ENCODE measurements at regions not wholly inside any gene's neighbourhood (a gene's known extent, or its start where the extent isn't known, plus 50 kb on each side); places are given as distances from the start of the nearest gene placed in this dataset.
A peak's percentile ranks its signal among the peaks of the same experiment; 100 is the strongest.

DNA sequence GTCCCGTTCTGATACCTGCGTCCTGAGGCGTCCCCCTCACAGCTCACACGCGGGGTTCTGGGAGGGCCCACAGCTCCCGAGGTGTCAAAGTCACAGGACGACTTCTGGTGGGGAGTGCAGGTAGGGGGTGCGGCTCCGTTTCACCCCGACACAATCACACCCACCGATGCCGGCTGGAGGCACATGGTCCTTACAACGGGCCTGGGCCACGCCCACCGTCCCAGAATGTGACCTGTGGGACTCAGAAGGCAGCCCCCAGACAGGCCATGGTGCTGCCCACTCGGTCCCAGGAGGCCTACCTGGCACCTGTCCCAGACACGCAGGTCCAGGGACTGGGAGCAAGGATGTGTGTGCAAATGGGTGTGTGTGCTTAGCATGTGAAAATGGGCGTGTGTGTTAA, 86.0 kb downstream of the UNCX start:
- Histone ChIP-seq H4K12ac (ENCODE audit: low read depth, low read length) (no peak overlapping the region), H3K79me2 (ENCODE audit: control insufficient read depth, insufficient read depth, low read length, poor library complexity) (no peaks in the 10 kb centered on the region), H3K18ac (ENCODE audit: low read length) (no peak overlapping the region), H3K36me3 (ENCODE audit: control insufficient read depth in 1 of 2, insufficient read depth in 2 of 2, low read length in 2 of 2) (no peaks in the 10 kb centered on the region), H3K4ac (ENCODE audit: low read depth, low read length) (no peak overlapping the region), H2AK5ac (ENCODE audit: low read length) (no peak overlapping the region), H3K9me3 (ENCODE audit: insufficient read depth, low read depth, low read length) (peaks cover 6% of the 10 kb centered on the region), H3K4me3 (ENCODE audit: low read depth, low read length) (no peak overlapping the region), H4K91ac (ENCODE audit: low read depth, low read length) (no peak overlapping the region), H3K27ac (ENCODE audit: low read depth, low read length) (no peak overlapping the region), H3K23ac (ENCODE audit: low read length) (no peak overlapping the region), H2BK12ac (ENCODE audit: low read length) (no peak overlapping the region), H3K79me1 (ENCODE audit: low read length) (no peaks in the 10 kb centered on the region), H2BK5ac (ENCODE audit: low read depth, low read length, poor library complexity) (no peak overlapping the region), H3K27me3 (ENCODE audit: insufficient read depth, low read length) (no peaks in the 10 kb centered on the region), H3K9ac (ENCODE audit: low read length) (peak overlapping the region; percentile 35), H4K8ac (ENCODE audit: low read depth, low read length) (no peak overlapping the region), H2AFZ (ENCODE audit: insufficient read depth, low read length, poor library complexity) (no peak overlapping the region), H3K4me1 (ENCODE audit: control insufficient read depth in 1 of 2, insufficient read depth in 2 of 2, low read length in 2 of 2) (no peaks in the 10 kb centered on the region), H2BK120ac (ENCODE audit: insufficient read depth, low read length, poor library complexity) (no peak overlapping the region), H3K14ac (ENCODE audit: low read length) (no peak overlapping the region), H3K4me2 (ENCODE audit: low read length) (no peak overlapping the region)
- DNase-seq, result no peak
- WGBS (ENCODE audit: extremely low coverage, insufficient coverage, insufficient read length), result no CpG with 5 or more reads among the region's 18 CpGs

DNA sequence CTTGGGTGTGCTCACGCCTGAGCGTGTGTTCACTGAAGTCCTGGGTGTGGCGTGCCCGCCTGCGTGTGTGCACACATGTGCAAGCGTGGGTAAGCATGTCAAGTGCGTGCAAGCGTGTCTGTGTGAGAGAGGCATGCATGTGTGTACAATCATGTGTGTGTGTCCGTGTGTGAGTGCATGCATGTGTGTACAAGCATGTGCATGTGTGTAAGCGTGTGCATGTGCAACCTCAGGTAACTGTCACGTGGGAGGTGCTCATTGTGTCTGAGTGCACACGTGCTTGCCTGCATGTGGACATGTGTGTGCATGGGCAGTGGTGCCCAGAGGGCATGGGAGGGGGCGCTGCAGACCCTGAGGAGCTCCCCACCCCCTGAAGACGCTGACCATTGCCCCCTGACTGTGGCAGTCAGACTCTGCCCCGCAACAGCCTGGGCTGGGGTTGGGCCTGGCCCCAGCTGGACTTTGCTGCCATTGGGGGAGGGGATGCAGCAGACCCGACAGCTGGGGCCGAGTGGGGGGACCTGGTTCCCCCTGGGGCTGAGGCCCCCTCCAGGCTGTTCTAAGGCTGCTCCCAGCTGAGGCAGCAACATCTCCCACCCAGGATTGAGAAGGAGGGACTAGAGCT, 88.1 kb downstream of the UNCX start:
- no peak for DNase-seq
- H3K36me3 ChIP-seq (ENCODE audit: control insufficient read depth in 1 of 2, insufficient read depth in 2 of 2, low read length in 2 of 2), result no peaks in the 10 kb centered on the region
- no peak overlapping the region for H3K27ac ChIP-seq (ENCODE audit: low read depth, low read length)
- H3K14ac ChIP-seq (ENCODE audit: low read length), result no peak overlapping the region
- H2BK12ac ChIP-seq (ENCODE audit: low read length), result no peak overlapping the region
- H3K79me1 ChIP-seq (ENCODE audit: low read length), result no peaks in the 10 kb centered on the region
- H4K8ac ChIP-seq (ENCODE audit: low read depth, low read length), result no peak overlapping the region
- no peak overlapping the region for H2BK120ac ChIP-seq (ENCODE audit: insufficient read depth, low read length, poor library complexity)
- WGBS (ENCODE audit: extremely low coverage, insufficient coverage, insufficient read length), result no CpG with 5 or more reads among the region's 17 CpGs
- H3K79me2 ChIP-seq (ENCODE audit: control insufficient read depth, insufficient read depth, low read length, poor library complexity), result no peaks in the 10 kb centered on the region
- no peak overlapping the region for H4K12ac ChIP-seq (ENCODE audit: low read depth, low read length)
- no peak overlapping the region for H2AK5ac ChIP-seq (ENCODE audit: low read length)
- H3K4me3 ChIP-seq (ENCODE audit: low read depth, low read length), result no peak overlapping the region
- no peak overlapping the region for H3K9ac ChIP-seq (ENCODE audit: low read length)
- no peak overlapping the region for H2AFZ ChIP-seq (ENCODE audit: insufficient read depth, low read length, poor library complexity)
- H3K4me2 ChIP-seq (ENCODE audit: low read length), result no peak overlapping the region
- peaks cover 5% of the 10 kb centered on the region for H3K9me3 ChIP-seq (ENCODE audit: insufficient read depth, low read depth, low read length)
- H3K4me1 ChIP-seq (ENCODE audit: control insufficient read depth in 1 of 2, insufficient read depth in 2 of 2, low read length in 2 of 2), result no peaks in the 10 kb centered on the region
- no peak overlapping the region for H3K4ac ChIP-seq (ENCODE audit: low read depth, low read length)
- no peak overlapping the region for H4K91ac ChIP-seq (ENCODE audit: low read depth, low read length)
- H2BK5ac ChIP-seq (ENCODE audit: low read depth, low read length, poor library complexity), result no peak overlapping the region
- H3K18ac ChIP-seq (ENCODE audit: low read length), result no peak overlapping the region
- H3K27me3 ChIP-seq (ENCODE audit: insufficient read depth, low read length), result no peaks in the 10 kb centered on the region
- H3K23ac ChIP-seq (ENCODE audit: low read length), result no peak overlapping the region

DNA sequence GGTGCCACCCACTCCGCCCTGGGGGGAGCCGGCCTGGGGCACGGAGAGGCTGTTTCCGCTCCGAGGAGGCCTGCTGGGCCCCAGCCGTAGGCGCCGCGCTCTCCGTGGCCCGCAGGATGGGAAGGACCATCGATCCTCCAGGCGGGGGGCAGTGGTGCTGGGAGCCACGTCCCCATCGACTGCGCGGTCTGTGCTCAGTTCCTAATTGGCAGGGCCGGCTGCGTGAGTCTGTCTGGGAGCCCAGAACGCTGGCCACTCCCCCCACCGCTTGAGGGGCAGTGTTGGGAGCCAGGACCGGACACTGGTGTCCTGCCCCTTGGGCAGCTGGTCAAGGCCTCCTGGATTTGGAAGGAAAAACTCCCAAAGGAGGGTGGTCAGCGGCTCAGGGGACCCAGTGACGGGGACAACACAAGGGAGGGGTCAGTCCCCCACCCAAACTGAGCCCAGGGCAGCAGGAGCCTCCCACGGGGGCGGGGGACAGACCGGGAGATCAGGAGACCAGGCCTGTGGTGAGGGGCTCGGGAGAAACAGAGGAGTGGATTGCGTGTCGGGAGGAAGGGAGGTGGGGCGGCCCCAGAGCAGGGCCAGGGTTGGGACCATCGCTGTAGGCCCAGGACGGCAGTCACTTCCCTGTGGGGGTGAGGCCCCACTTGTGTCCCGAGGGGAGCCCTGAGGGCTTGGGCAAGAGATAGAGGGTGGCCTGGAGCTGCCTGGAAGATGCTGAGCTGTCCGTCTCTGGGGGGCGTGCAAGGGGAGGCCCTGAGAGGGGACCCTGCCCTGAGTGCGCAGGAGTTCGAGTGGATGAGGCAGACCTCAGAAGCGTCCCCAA, 89.0 kb downstream of the UNCX start:
- H4K8ac ChIP-seq (ENCODE audit: low read depth, low read length), result no peak overlapping the region
- H3K36me3 ChIP-seq (ENCODE audit: control insufficient read depth in 1 of 2, insufficient read depth in 2 of 2, low read length in 2 of 2), result no peaks in the 10 kb centered on the region
- H3K14ac ChIP-seq (ENCODE audit: low read length), result no peak overlapping the region
- H3K27me3 ChIP-seq (ENCODE audit: insufficient read depth, low read length), result no peaks in the 10 kb centered on the region
- no peak overlapping the region for H3K9ac ChIP-seq (ENCODE audit: low read length)
- WGBS (ENCODE audit: extremely low coverage, insufficient coverage, insufficient read length), result no CpG with 5 or more reads among the region's 39 CpGs
- H3K4me2 ChIP-seq (ENCODE audit: low read length), result no peak overlapping the region
- H3K79me1 ChIP-seq (ENCODE audit: low read length), result no peaks in the 10 kb centered on the region
- no peak overlapping the region for H3K23ac ChIP-seq (ENCODE audit: low read length)
- no peak overlapping the region for H2BK120ac ChIP-seq (ENCODE audit: insufficient read depth, low read length, poor library complexity)
- H4K12ac ChIP-seq (ENCODE audit: low read depth, low read length), result no peak overlapping the region
- H3K79me2 ChIP-seq (ENCODE audit: control insufficient read depth, insufficient read depth, low read length, poor library complexity), result no peaks in the 10 kb centered on the region
- no peak overlapping the region for H2BK12ac ChIP-seq (ENCODE audit: low read length)
- H3K27ac ChIP-seq (ENCODE audit: low read depth, low read length), result no peak overlapping the region
- no peak overlapping the region for H2AFZ ChIP-seq (ENCODE audit: insufficient read depth, low read length, poor library complexity)
- no peak overlapping the region for H4K91ac ChIP-seq (ENCODE audit: low read depth, low read length)
- no peak overlapping the region for H2BK5ac ChIP-seq (ENCODE audit: low read depth, low read length, poor library complexity)
- no peak overlapping the region for H3K4me3 ChIP-seq (ENCODE audit: low read depth, low read length)
- DNase-seq, result no peak
- peaks cover 5% of the 10 kb centered on the region for H3K9me3 ChIP-seq (ENCODE audit: insufficient read depth, low read depth, low read length)
- no peak overlapping the region for H3K4ac ChIP-seq (ENCODE audit: low read depth, low read length)
- H3K18ac ChIP-seq (ENCODE audit: low read length), result no peak overlapping the region
- H3K4me1 ChIP-seq (ENCODE audit: control insufficient read depth in 1 of 2, insufficient read depth in 2 of 2, low read length in 2 of 2), result no peaks in the 10 kb centered on the region
- H2AK5ac ChIP-seq (ENCODE audit: low read length), result no peak overlapping the region

DNA sequence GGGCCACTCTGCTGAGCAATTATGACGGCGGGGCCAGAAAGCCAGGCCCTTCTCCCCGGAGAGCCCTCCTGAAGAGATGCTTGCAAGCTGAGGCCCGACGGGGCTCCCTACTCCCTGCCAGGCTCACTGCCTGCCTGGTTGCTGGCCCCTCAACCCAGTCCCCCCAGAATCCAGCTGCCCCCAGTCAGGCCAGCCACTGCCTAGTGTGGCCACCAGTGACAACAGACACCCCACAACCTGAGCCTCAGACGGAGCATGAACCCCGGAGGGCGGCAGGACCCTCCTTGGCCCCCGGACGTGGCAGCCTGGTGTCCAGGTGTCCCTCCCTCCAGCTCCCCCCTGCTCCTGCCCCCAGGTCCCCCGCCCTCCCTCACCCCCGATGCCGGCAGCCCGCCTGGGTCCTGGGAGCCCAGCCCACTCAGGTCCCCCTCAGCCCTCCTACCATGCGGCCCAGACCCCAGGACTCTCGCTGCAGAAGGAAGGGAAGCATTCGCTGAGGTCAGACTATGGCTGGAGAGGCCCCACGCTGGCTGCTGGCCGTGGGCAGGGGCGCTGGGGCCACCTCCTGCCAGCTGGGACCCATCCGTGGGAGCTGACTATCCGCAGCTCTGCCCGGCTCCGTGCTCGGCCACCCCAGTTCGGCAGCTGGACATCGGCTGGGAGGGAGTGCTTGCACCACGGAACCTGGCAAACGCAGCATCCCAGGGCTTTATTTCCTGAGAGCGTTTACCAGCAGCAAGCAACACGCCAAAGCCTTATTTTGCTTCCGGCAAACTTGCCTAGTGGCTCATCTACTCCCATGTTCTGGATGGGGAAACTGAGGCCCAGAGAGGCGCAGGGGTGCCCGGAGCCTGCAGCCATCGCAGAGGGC, 89.8 kb downstream of the UNCX start:
- Histone ChIP-seq H3K18ac (ENCODE audit: low read length) (no peak overlapping the region), H4K12ac (ENCODE audit: low read depth, low read length) (no peak overlapping the region), H2BK120ac (ENCODE audit: insufficient read depth, low read length, poor library complexity) (no peak overlapping the region), H2BK5ac (ENCODE audit: low read depth, low read length, poor library complexity) (no peak overlapping the region), H3K36me3 (ENCODE audit: control insufficient read depth in 1 of 2, insufficient read depth in 2 of 2, low read length in 2 of 2) (no peaks in the 10 kb centered on the region), H4K91ac (ENCODE audit: low read depth, low read length) (no peak overlapping the region), H3K23ac (ENCODE audit: low read length) (no peak overlapping the region), H2AK5ac (ENCODE audit: low read length) (no peak overlapping the region), H3K4me3 (ENCODE audit: low read depth, low read length) (no peak overlapping the region), H3K4me1 (ENCODE audit: control insufficient read depth in 1 of 2, insufficient read depth in 2 of 2, low read length in 2 of 2) (no peaks in the 10 kb centered on the region), H3K27ac (ENCODE audit: low read depth, low read length) (no peak overlapping the region), H3K79me2 (ENCODE audit: control insufficient read depth, insufficient read depth, low read length, poor library complexity) (no peaks in the 10 kb centered on the region), H3K9me3 (ENCODE audit: insufficient read depth, low read depth, low read length) (peaks cover 5% of the 10 kb centered on the region), H3K79me1 (ENCODE audit: low read length) (no peaks in the 10 kb centered on the region), H3K9ac (ENCODE audit: low read length) (no peak overlapping the region), H3K14ac (ENCODE audit: low read length) (no peak overlapping the region), H3K4me2 (ENCODE audit: low read length) (no peak overlapping the region), H2AFZ (ENCODE audit: insufficient read depth, low read length, poor library complexity) (no peak overlapping the region), H3K4ac (ENCODE audit: low read depth, low read length) (no peak overlapping the region), H3K27me3 (ENCODE audit: insufficient read depth, low read length) (no peaks in the 10 kb centered on the region), H4K8ac (ENCODE audit: low read depth, low read length) (no peak overlapping the region), H2BK12ac (ENCODE audit: low read length) (no peak overlapping the region)
- no CpG with 5 or more reads among the region's 35 CpGs for WGBS (ENCODE audit: extremely low coverage, insufficient coverage, insufficient read length)
- no peak for DNase-seq

Data from trophoblast cell (in vitro differentiated cells and primary cell).